Activated CD8-positive, alpha-beta T cell treated with anti-CD3 and anti-CD28 coated beads for 36 hours (primary cell): ENCODE measurements at regions not wholly inside any gene's neighbourhood (a gene's known extent, or its start where the extent isn't known, plus 50 kb on each side); places are given as distances from the start of the nearest gene placed in this dataset.

Source experiments
- ATAC-seq: fragments of 200-7000 bp; cut with Tn5 transposase; one replicate; pipeline ENCODE4 v1.10.0; 2021; ENCODE audit warnings: mild to moderate bottlenecking, moderate library complexity
- CTCF ChIA-PET: fragments of 350-600 bp; sonication (Branson Sonifier 250); formaldehyde crosslinking; loops from one replicate; lab custom pipeline; 2021; ENCODE audit warnings: antibody characterized with exemption; lab: Charles Lee
- POLR2A ChIA-PET: fragments of 350-600 bp; sonication (Branson Sonifier 250); formaldehyde crosslinking; loops from one replicate; lab custom pipeline; 2021; ENCODE audit warnings: antibody characterized with exemption; lab: Charles Lee
- DNase-seq: peaks from one replicate; pipeline ENCODE4 v3.0.0-alpha.2; 2020
- H3K27ac Mint-ChIP-seq: one replicate; pipeline ENCODE4 v1.8.0; 2021; ENCODE audit warnings: mild to moderate bottlenecking, mixed read lengths
- H3K27me3 Mint-ChIP-seq: one replicate; pipeline ENCODE4 v1.8.0; 2021; ENCODE audit warnings: mixed read lengths
- H3K36me3 Mint-ChIP-seq: one replicate; pipeline ENCODE4 v1.8.0; 2021; ENCODE audit warnings: low read depth, mixed read lengths
- H3K4me1 Mint-ChIP-seq: one replicate; pipeline ENCODE4 v1.8.0; 2021; ENCODE audit warnings: low read depth, mixed read lengths
- H3K4me3 Mint-ChIP-seq: one replicate; pipeline ENCODE4 v1.8.0; 2021; ENCODE audit warnings: mild to moderate bottlenecking, moderate library complexity, mixed read lengths
- H3K9me3 Mint-ChIP-seq: one replicate; pipeline ENCODE4 v1.8.0; 2021; ENCODE audit warnings: mixed read lengths
- intact Hi-C: fragments of 100-400 bp; cut with micrococcal nuclease; formaldehyde crosslinking; loops from one replicate; pipeline ENCODE4 v1.10.0; 2022
- TF ChIP-seq, protein P1 (sequence below): fragments of 200-600 bp; IDR thresholded peaks from one replicate; pipeline ENCODE4 v1.8.0; 2022; ENCODE audit warnings: antibody characterized with exemption, mild to moderate bottlenecking

DNA sequence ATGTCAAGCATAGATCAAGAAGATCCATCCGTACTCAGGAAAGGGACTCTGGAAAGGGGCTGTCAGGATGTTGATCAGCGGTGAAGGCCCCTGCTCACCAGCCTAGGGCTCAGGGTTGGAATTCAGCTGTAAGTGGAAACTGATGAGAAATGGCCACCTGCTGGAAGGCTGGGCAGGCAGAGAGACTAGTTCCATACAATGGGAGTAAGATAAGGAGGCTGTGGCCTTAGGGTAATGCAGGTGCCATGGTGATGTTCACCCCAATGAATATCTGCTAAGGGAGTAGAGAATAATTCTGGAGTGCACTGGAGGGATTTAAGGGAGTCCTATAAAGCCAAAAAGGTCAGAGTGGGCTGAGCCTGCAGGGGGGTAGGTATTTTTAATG is 256.6 kb downstream of the CYRIA start:
- ChIA-PET POLR2A (no interaction called here), CTCF (no interaction called here)
- no peaks in the 10 kb centered on the region for H3K4me1 Mint-ChIP-seq
- H3K4me3 Mint-ChIP-seq = no peak overlapping the region
- no peak overlapping the region for H3K27ac Mint-ChIP-seq
- no peak for DNase-seq
- intact Hi-C loops = no loop called here
- no peaks in the 10 kb centered on the region for H3K9me3 Mint-ChIP-seq
- ATAC-seq = no peak
- no peaks in the 10 kb centered on the region for H3K36me3 Mint-ChIP-seq
- TF ChIP-seq, protein P1, sequence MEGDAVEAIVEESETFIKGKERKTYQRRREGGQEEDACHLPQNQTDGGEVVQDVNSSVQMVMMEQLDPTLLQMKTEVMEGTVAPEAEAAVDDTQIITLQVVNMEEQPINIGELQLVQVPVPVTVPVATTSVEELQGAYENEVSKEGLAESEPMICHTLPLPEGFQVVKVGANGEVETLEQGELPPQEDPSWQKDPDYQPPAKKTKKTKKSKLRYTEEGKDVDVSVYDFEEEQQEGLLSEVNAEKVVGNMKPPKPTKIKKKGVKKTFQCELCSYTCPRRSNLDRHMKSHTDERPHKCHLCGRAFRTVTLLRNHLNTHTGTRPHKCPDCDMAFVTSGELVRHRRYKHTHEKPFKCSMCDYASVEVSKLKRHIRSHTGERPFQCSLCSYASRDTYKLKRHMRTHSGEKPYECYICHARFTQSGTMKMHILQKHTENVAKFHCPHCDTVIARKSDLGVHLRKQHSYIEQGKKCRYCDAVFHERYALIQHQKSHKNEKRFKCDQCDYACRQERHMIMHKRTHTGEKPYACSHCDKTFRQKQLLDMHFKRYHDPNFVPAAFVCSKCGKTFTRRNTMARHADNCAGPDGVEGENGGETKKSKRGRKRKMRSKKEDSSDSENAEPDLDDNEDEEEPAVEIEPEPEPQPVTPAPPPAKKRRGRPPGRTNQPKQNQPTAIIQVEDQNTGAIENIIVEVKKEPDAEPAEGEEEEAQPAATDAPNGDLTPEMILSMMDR = no peak
- H3K27me3 Mint-ChIP-seq = peaks cover 1% of the 10 kb centered on the region

DNA sequence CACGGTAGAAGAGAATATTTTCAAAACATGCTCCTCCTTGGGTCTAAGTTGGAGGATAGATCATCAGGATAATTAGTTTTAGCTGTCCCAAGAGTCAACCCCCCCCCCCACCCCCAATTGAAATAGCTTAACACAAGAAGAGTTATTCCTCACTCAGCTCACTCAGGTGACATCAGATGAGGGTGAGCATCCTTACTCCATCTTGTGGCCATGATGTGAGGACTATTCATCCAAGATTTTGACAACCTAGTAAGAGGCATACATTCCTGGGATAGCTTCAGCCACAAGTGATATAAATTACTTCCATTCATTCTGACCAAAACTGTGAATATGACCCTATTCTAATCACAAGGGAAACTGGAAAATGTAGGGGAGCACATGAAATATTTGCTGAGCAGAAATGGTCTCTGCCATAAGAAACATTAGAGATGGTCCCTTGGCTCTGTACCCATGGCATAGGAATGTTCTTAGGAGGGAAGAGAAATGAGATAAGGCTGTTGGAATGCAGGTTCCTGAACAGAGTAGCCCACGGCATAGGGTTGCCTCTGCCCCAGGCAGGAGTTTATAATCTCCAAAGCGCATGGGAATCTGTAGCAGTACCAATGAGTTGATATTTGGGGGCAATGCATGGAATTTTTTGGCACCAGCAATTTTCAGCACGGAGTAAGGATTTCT is 257.2 kb downstream of the CYRIA start:
- DNase-seq (no peak), ATAC-seq (no peak)
- intact Hi-C loops = no loop called here
- TF ChIP-seq, protein P1 = no peak
- POLR2A ChIA-PET = no interaction called here
- Mint-ChIP-seq H3K36me3 (no peaks in the 10 kb centered on the region), H3K27ac (no peak overlapping the region), H3K4me1 (no peaks in the 10 kb centered on the region), H3K27me3 (no peaks in the 10 kb centered on the region), H3K4me3 (no peak overlapping the region), H3K9me3 (no peaks in the 10 kb centered on the region)
- CTCF ChIA-PET = no interaction called here

DNA sequence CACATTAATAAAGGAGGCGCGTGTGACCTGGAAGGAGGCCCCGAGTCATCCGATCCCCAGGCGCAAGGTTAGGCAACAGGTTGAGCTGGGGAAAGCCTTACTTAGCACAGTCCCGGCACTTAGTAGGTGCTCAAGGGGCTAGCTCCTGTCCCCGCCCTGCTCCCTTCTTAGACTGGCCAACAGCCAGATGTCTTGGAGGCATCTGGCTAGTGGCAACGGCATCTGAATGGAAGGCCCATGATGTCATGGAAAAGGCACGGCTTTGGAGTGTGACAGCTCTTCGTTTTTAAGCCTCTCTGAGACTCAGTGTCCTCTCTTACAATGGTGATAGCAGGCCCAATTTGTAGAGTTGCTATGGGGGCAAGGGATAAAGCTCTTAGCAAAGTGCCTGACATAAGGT is 258.3 kb downstream of the CYRIA start:
- Mint-ChIP-seq H3K27ac (no peak overlapping the region), H3K27me3 (no peaks in the 10 kb centered on the region), H3K9me3 (no peaks in the 10 kb centered on the region), H3K36me3 (no peaks in the 10 kb centered on the region), H3K4me1 (no peaks in the 10 kb centered on the region), H3K4me3 (no peak overlapping the region)
- TF ChIP-seq, protein P1 = no peak
- DNase-seq (no peak), ATAC-seq (no peak)
- ChIA-PET CTCF (no interaction called here), POLR2A (no interaction called here)
- intact Hi-C loops = no loop called here

DNA sequence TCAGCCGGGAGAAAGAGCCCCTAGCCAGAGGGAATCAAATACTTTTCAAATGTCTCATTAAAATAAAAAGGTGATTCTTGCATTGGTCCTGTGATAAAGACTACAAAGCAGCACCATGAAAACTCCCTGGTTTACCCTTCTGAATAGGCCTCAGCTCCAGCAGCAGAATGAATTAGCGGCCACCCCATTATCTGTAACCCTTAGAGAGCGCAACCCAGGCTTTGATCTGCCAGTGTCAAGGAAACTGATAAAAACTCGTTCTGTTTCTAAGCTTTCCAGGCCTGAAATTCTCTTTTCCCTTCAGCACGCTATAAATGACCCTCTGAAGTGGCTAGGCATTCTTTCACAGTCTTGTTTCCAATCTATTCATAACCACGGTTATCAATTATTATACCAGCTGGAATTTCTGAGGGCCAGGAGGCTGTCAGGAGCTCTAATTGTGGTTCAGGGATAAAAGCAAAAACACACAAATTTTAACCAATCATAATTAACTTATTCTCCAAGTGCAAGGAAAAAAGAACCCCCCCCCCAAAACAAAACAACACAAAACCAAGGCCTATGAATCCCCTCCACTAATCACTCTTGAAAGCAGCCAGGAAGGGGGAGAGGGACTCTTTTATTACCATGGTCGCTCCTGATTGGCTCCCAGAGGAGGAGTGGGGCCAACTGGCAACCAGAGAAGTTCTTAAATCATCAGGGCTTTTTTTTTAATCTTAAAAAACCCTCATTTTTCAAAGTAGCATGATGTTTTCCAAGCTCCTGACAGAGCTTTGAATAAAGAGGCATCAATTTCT is 258.9 kb downstream of the CYRIA start:
- no peaks in the 10 kb centered on the region for H3K36me3 Mint-ChIP-seq
- no peaks in the 10 kb centered on the region for H3K4me1 Mint-ChIP-seq
- ATAC-seq = no peak
- TF ChIP-seq, protein P1 = no peak
- no peak overlapping the region for H3K4me3 Mint-ChIP-seq
- H3K9me3 Mint-ChIP-seq = no peaks in the 10 kb centered on the region
- intact Hi-C loops = no loop called here
- no peak for DNase-seq
- H3K27ac Mint-ChIP-seq = no peak overlapping the region
- ChIA-PET CTCF (no interaction called here), POLR2A (no interaction called here)
- H3K27me3 Mint-ChIP-seq = no peaks in the 10 kb centered on the region

DNA sequence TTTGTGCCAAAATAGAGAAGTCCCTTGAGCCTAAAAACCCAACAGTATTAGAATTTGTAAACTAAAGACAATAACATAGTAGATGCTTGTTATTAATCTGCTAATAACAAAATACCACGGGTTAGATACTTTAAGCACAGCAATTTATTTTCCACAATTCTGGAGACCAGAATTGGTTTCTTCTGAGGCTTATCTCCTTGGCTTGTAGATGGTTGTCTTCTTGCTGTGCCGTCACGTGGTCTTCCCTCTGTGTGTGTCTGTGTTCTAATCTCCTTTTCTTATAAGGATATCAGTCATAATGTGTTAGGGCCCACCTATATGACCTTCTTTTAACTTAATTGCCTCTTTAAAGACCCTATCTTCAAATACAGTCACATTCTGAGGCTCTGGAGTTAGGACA is 260.1 kb downstream of the CYRIA start:
- intact Hi-C loops = no loop called here
- ChIA-PET CTCF (no interaction called here), POLR2A (no interaction called here)
- ATAC-seq (no peak), DNase-seq (no peak)
- no peaks in the 10 kb centered on the region for H3K27me3 Mint-ChIP-seq
- H3K36me3 Mint-ChIP-seq = no peaks in the 10 kb centered on the region
- no peaks in the 10 kb centered on the region for H3K9me3 Mint-ChIP-seq
- H3K4me1 Mint-ChIP-seq = no peaks in the 10 kb centered on the region
- no peak overlapping the region for H3K4me3 Mint-ChIP-seq
- H3K27ac Mint-ChIP-seq = no peak overlapping the region
- TF ChIP-seq, protein P1 = no peak
